SK-N-SH treated with all-trans-retinoic acid at 6 μM for 48 hours (cell line): ENCODE measurements at regions not wholly inside any gene's neighbourhood (a gene's known extent, or its start where the extent isn't known, plus 50 kb on each side); places are given as distances from the start of the nearest gene placed in this dataset.

Experiments
- ESRRG ChIP-seq: fragments of 250-450 bp; sonication (Bioruptor Pico); IDR thresholded peaks from 2 replicates; pipeline ENCODE4 v1.6.1; 2021; ENCODE audit warnings: mild to moderate bottlenecking
- ZNF8 ChIP-seq: fragments of 450-650 bp; formaldehyde crosslinking; IDR thresholded peaks from 2 replicates; pipeline ENCODE4 v1.5.0; 2020; ENCODE audit warnings: mild to moderate bottlenecking, moderate library complexity
- TF ChIP-seq, protein P1 (sequence below): fragments of 250-450 bp; sonication (Bioruptor Pico); IDR thresholded peaks from 2 replicates; pipeline ENCODE4 v1.8.0; 2020; ENCODE audit warnings: mild to moderate bottlenecking, moderate library complexity, borderline replicate concordance

DNA sequence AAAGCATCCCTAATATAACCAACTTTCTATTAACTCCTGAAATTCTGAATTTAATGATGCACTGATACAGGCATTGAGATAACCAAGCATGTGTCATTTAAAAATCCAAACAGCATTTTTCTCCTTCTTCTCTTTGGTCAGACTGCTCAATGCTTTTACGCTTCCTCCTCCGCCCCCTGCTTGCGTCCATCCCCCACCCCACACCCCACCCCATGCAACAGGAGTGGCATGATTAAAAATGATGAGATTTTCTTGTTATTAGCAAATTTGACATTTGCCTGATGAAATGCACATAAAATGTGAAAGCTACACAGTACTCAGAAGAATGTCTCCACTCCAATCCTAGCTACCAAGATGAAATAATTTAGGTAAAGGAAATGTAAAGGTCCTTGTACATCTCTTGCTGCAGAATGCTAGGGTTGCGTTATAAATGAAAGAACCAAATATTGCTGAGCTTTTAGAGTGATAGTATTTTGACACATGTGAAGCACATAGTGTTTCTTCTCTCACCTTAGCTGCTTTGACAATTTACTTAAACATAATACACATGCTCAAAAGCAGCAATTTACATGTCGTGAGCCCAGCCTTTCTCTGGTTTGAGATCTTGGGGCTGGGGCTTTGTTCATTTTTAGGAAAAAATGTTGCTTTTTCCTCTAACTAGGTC lies 263.8 kb downstream of the MEIS1 start:
- no peak for TF ChIP-seq ZNF8
- TF ChIP-seq, protein P1, sequence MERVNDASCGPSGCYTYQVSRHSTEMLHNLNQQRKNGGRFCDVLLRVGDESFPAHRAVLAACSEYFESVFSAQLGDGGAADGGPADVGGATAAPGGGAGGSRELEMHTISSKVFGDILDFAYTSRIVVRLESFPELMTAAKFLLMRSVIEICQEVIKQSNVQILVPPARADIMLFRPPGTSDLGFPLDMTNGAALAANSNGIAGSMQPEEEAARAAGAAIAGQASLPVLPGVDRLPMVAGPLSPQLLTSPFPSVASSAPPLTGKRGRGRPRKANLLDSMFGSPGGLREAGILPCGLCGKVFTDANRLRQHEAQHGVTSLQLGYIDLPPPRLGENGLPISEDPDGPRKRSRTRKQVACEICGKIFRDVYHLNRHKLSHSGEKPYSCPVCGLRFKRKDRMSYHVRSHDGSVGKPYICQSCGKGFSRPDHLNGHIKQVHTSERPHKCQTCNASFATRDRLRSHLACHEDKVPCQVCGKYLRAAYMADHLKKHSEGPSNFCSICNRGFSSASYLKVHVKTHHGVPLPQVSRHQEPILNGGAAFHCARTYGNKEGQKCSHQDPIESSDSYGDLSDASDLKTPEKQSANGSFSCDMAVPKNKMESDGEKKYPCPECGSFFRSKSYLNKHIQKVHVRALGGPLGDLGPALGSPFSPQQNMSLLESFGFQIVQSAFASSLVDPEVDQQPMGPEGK (CRISPR knock-in tag), result no peak
- TF ChIP-seq ESRRG (CRISPR knock-in tag), result no peak
